ENCODE measurements at regions not wholly inside any gene's neighbourhood (a gene's known extent, or its start where the extent isn't known, plus 50 kb on each side); places are given as distances from the start of the nearest gene placed in this dataset.

DNA sequence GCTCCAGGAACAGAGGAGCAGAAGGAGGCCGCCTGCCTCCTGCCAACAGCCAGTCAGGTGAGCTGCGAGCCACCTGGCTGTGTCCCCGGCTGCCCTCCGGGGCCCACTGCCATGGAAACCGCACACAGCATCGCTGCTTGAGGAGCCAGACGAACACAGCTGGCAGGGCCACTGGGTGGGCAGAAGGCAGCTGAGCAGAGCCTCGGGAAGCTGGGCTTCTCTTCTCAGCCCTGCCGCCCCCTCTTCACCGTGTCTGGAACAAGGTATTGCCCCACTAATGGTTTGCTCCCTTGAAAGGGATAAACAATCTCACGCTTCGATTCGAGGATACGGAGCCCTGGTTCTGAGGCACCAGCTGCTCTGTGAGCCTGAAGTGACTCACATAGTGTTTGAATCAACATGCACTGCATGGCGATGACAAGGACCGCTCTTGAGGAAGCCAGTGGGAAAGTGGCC, 63.7 kb upstream of the RUFY1 start:
- Histone ChIP-seq H3F3A (replicated peaks; ENCODE audit: insufficient read depth) (no peaks in the 10 kb centered on the region), H4K20me1 (ENCODE audit: insufficient read depth) (no peaks in the 10 kb centered on the region), H3K9me2 (no peaks in the 10 kb centered on the region), H3K27ac (ENCODE audit: low read depth in 2 of 2, low read length in 1 of 2) (peak overlapping the region in 1 of 2 experiments; percentile 11; a peak in 1 of 4 replicates), H3K79me2 (ENCODE audit: insufficient read depth) (no peaks in the 10 kb centered on the region), H3K27me3 (ENCODE audit: insufficient read depth) (no peaks in the 10 kb centered on the region), H3K4me2 (no peak overlapping the region), H3K9ac (no peak overlapping the region), H3K4me1 (ENCODE audit: control insufficient read depth in 1 of 2, insufficient read depth in 2 of 2, low read depth in 1 of 2, low read length in 1 of 2) (peaks cover 0 to 29% of the 10 kb centered on the region in 2 experiments; a peak in 1 of 4 replicates), H3K9me3 (no peaks in the 10 kb centered on the region), H3K36me3 (replicated peaks in 1 of 2; ENCODE audit: control insufficient read depth in 1 of 2, insufficient read depth in 2 of 2, low read length in 1 of 2) (no peaks in the 10 kb centered on the region), H3K4me3 (ENCODE audit: low read depth in 2 of 2, low read length in 1 of 2) (no peak overlapping the region), H2AFZ (ENCODE audit: low read depth) (no peak overlapping the region)
- POLR2A ChIA-PET: no interaction called here
- TF ChIP-seq RXRA (IDR thresholded peaks at IDR 0.05; ENCODE audit: borderline replicate concordance, low read depth): no peak
- WGBS (ENCODE audit: low lambda C conversion rate): 60% methylated on average over 5 of the region's 16 CpGs
- DNase-seq: no peak
- CTCF ChIA-PET: interaction anchor here (1.2 to 1.3 kb wide), 2 partner anchors 225 to 319 kb away, joined by 3 to 6 read pairs; no protein-coding TSS in a partner anchor

DNA sequence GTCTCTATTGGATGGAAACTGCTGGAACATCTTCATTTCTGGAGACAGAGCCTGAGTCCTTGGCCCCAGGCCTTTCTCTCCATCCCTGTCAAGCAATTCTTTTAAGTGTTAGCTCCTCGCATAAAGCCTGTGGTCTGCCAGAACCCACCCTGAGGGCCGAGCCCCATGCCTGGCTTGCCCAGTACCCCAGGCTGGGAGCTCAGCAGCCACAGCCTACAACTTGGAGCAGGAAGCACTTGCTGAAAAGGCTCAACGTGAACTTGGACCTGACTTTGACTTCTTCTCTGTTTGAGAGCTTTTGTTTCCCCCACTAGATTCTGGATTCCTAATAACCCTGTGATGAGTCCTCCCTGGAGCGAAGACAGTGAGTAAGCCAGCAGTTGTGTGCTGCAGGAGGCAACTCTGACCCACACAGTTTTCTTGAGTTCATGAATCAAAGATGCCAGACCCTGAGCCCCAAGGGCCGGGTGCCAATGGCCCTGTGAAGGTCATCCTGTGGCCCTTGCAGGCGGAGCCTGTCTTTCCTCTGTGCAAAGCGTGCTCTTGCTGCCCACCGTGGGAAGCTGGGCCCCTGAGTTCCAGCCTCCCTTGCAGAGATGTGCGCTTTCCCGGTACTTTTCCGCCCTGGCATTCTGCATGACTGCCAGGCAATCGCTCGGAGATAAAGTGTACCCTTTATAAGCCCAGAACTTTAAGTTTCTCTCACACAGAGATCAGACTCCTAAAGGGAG, 64.3 kb upstream of the RUFY1 start:
- H3K4me1 ChIP-seq (ENCODE audit: control insufficient read depth in 1 of 2, insufficient read depth in 2 of 2, low read depth in 1 of 2, low read length in 1 of 2): peaks cover 0 to 29% of the 10 kb centered on the region in 2 experiments; a peak in 1 of 4 replicates
- DNase-seq: no peak
- no peak overlapping the region for H3K9ac ChIP-seq
- WGBS (ENCODE audit: low lambda C conversion rate): 58% methylated on average over 9 of the region's 13 CpGs
- no peak overlapping the region for H3K4me3 ChIP-seq (ENCODE audit: low read depth in 2 of 2, low read length in 1 of 2)
- H3K36me3 ChIP-seq (replicated peaks in 1 of 2; ENCODE audit: control insufficient read depth in 1 of 2, insufficient read depth in 2 of 2, low read length in 1 of 2): no peaks in the 10 kb centered on the region
- CTCF ChIA-PET: interaction anchor here (1.2 to 1.3 kb wide), 2 partner anchors 225 to 318 kb away, joined by 3 to 6 read pairs; no protein-coding TSS in a partner anchor
- H3K27ac ChIP-seq (ENCODE audit: low read depth in 2 of 2, low read length in 1 of 2): no peak overlapping the region
- H3K4me2 ChIP-seq: no peak overlapping the region
- H3F3A ChIP-seq (replicated peaks; ENCODE audit: insufficient read depth): no peaks in the 10 kb centered on the region
- H4K20me1 ChIP-seq (ENCODE audit: insufficient read depth): no peaks in the 10 kb centered on the region
- H2AFZ ChIP-seq (ENCODE audit: low read depth): no peak overlapping the region
- POLR2A ChIA-PET: no interaction called here
- H3K9me2 ChIP-seq: no peaks in the 10 kb centered on the region
- H3K79me2 ChIP-seq (ENCODE audit: insufficient read depth): no peaks in the 10 kb centered on the region
- TF ChIP-seq YY1 (IDR thresholded peaks at IDR 0.05; ENCODE audit: low read depth): no peak
- TF ChIP-seq FOXJ3 (CRISPR knock-in tag; IDR thresholded peaks at IDR 0.05): no peak
- no peak for TF ChIP-seq NFIC (IDR thresholded peaks at IDR 0.05; ENCODE audit: borderline replicate concordance)
- TF ChIP-seq GATA2 (CRISPR knock-in tag; IDR thresholded peaks at IDR 0.05): no peak
- no peak for TF ChIP-seq SIN3A (IDR thresholded peaks at IDR 0.05; ENCODE audit: borderline replicate concordance, low read depth, low read length)
- no peak for TF ChIP-seq JUND (IDR thresholded peaks at IDR 0.05)
- TF ChIP-seq EP300 (IDR thresholded peaks at IDR 0.05; ENCODE audit: borderline replicate concordance in 1 of 2, low read depth in 1 of 2, low read length in 1 of 2): no peak
- no peak for TF ChIP-seq GABPA (IDR thresholded peaks at IDR 0.05; ENCODE audit: low read depth)
- TF ChIP-seq, protein P1, sequence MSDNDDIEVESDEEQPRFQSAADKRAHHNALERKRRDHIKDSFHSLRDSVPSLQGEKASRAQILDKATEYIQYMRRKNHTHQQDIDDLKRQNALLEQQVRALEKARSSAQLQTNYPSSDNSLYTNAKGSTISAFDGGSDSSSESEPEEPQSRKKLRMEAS (IDR thresholded peaks at IDR 0.05; ENCODE audit: low read depth): no peak
- TF ChIP-seq, protein P2, sequence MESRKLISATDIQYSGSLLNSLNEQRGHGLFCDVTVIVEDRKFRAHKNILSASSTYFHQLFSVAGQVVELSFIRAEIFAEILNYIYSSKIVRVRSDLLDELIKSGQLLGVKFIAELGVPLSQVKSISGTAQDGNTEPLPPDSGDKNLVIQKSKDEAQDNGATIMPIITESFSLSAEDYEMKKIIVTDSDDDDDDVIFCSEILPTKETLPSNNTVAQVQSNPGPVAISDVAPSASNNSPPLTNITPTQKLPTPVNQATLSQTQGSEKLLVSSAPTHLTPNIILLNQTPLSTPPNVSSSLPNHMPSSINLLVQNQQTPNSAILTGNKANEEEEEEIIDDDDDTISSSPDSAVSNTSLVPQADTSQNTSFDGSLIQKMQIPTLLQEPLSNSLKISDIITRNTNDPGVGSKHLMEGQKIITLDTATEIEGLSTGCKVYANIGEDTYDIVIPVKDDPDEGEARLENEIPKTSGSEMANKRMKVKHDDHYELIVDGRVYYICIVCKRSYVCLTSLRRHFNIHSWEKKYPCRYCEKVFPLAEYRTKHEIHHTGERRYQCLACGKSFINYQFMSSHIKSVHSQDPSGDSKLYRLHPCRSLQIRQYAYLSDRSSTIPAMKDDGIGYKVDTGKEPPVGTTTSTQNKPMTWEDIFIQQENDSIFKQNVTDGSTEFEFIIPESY (IDR thresholded peaks at IDR 0.05; ENCODE audit: borderline replicate concordance, low read depth): no peak
- TF ChIP-seq, protein P3, sequence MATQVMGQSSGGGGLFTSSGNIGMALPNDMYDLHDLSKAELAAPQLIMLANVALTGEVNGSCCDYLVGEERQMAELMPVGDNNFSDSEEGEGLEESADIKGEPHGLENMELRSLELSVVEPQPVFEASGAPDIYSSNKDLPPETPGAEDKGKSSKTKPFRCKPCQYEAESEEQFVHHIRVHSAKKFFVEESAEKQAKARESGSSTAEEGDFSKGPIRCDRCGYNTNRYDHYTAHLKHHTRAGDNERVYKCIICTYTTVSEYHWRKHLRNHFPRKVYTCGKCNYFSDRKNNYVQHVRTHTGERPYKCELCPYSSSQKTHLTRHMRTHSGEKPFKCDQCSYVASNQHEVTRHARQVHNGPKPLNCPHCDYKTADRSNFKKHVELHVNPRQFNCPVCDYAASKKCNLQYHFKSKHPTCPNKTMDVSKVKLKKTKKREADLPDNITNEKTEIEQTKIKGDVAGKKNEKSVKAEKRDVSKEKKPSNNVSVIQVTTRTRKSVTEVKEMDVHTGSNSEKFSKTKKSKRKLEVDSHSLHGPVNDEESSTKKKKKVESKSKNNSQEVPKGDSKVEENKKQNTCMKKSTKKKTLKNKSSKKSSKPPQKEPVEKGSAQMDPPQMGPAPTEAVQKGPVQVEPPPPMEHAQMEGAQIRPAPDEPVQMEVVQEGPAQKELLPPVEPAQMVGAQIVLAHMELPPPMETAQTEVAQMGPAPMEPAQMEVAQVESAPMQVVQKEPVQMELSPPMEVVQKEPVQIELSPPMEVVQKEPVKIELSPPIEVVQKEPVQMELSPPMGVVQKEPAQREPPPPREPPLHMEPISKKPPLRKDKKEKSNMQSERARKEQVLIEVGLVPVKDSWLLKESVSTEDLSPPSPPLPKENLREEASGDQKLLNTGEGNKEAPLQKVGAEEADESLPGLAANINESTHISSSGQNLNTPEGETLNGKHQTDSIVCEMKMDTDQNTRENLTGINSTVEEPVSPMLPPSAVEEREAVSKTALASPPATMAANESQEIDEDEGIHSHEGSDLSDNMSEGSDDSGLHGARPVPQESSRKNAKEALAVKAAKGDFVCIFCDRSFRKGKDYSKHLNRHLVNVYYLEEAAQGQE (IDR thresholded peaks at IDR 0.05; ENCODE audit: low read depth, low read length): no peak
- no peak for TF ChIP-seq TEAD4 (IDR thresholded peaks at IDR 0.05; ENCODE audit: borderline replicate concordance, insufficient read depth)
- TF ChIP-seq, protein P4, sequence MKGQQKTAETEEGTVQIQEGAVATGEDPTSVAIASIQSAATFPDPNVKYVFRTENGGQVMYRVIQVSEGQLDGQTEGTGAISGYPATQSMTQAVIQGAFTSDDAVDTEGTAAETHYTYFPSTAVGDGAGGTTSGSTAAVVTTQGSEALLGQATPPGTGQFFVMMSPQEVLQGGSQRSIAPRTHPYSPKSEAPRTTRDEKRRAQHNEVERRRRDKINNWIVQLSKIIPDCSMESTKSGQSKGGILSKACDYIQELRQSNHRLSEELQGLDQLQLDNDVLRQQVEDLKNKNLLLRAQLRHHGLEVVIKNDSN (IDR thresholded peaks at IDR 0.05; ENCODE audit: borderline replicate concordance, low read depth): no peak
- no peak for TF ChIP-seq RCOR1 (IDR thresholded peaks at IDR 0.05; ENCODE audit: low read length)
- TF ChIP-seq POLR2AphosphoS5 (IDR thresholded peaks at IDR 0.05; ENCODE audit: low read depth, low read length): no peak
- no peaks in the 10 kb centered on the region for H3K9me3 ChIP-seq
- no peaks in the 10 kb centered on the region for H3K27me3 ChIP-seq (ENCODE audit: insufficient read depth)

Measured in SK-N-SH (cell line).